Adrenal gland (tissue), 5 donors: ENCODE measurements at regions not wholly inside any gene's neighbourhood (a gene's known extent, or its start where the extent isn't known, plus 50 kb on each side); places are given as distances from the start of the nearest gene placed in this dataset.

ENCODE experiments used
- CTCF ChIP-seq, 6 experiments: fragments of 450-650 bp in 4 of 6; fragments of 200-600 bp in 2 of 6; sonication (generic) in 1 of 6; IDR thresholded peaks; 1 replicate in 5 of 6; 2 replicates in 1 of 6; pipeline versions ENCODE4 v1.5.1 to v1.8.0; 2016 to 2021; ENCODE audit warnings: antibody characterized with exemption in 6 of 6, mild to moderate bottlenecking in 2 of 6, moderate library complexity in 1 of 6
- POLR2A ChIP-seq, 2 donors: fragments of 450-650 bp; IDR thresholded peaks; one replicate each; pipeline ENCODE4 v1.6.1; 2017; ENCODE audit warnings: antibody characterized with exemption in 2 of 2, mild to moderate bottlenecking in 2 of 2, moderate library complexity in 1 of 2
- donor health status: DM: no; HTN: no; CAD: no.

GRCh38 chr5:120936652-120937051 lies 472.6 kb downstream of the PRR16 start:
- TF ChIP-seq POLR2A (IDR thresholded peaks at IDR 0.05) (no peak), CTCF (IDR thresholded peaks at IDR 0.05) (no peak)
